ENCODE measurements at regions not wholly inside any gene's neighbourhood (a gene's known extent, or its start where the extent isn't known, plus 50 kb on each side); places are given as distances from the start of the nearest gene placed in this dataset.

GRCh38 chr2:129192841-129193253, 786.6 kb upstream of the RAB6C start:
- TF ChIP-seq CTCF (IDR thresholded peaks at IDR 0.05) (no peak), ZNF317 (CRISPR knock-in tag; IDR thresholded peaks at IDR 0.05; ENCODE audit: borderline replicate concordance, low read depth) (no peak), ZNF416 (CRISPR knock-in tag; IDR thresholded peaks at IDR 0.05) (no peak), ETV6 (CRISPR knock-in tag; IDR thresholded peaks at IDR 0.05) (no peak), HMGXB4 (CRISPR knock-in tag; IDR thresholded peaks at IDR 0.05) (no peak), MLX (CRISPR knock-in tag; IDR thresholded peaks at IDR 0.05) (no peak), E2F1 (CRISPR knock-in tag; IDR thresholded peaks at IDR 0.05) (no peak), NR1H2 (CRISPR knock-in tag; IDR thresholded peaks at IDR 0.05) (no peak), KAT7 (CRISPR knock-in tag; IDR thresholded peaks at IDR 0.05; ENCODE audit: borderline replicate concordance) (no peak), JAZF1 (CRISPR knock-in tag; IDR thresholded peaks at IDR 0.05) (no peak)
